ENCODE measurements at regions not wholly inside any gene's neighbourhood (a gene's known extent, or its start where the extent isn't known, plus 50 kb on each side); places are given as distances from the start of the nearest gene placed in this dataset.

- Histone ChIP-seq H3K9me3 (ENCODE audit: control insufficient read depth in 1 of 2, insufficient read depth in 1 of 2, low read length in 2 of 2) (peaks cover 0 to 5% of the 10 kb centered on the region in 2 experiments), H3K27ac (ENCODE audit: low read depth in 1 of 2, low read length in 2 of 2) (no peak overlapping the region), H3K36me3 (ENCODE audit: insufficient read depth, low read length) (no peaks in the 10 kb centered on the region), H3K4me3 (ENCODE audit: low read length) (no peak overlapping the region), H3K4me1 (ENCODE audit: insufficient read depth, low read length) (no peaks in the 10 kb centered on the region), H3K27me3 (ENCODE audit: control insufficient read depth in 1 of 2, insufficient read depth in 2 of 2, low read length in 2 of 2) (no peaks in the 10 kb centered on the region)
- Mint-ChIP-seq H3K36me3 (ENCODE audit: low read depth) (no peaks in the 10 kb centered on the region), H3K4me3 (no peak overlapping the region), H3K4me1 (ENCODE audit: low read depth) (no peaks in the 10 kb centered on the region), H3K27ac (no peak overlapping the region), H3K9me3 (peaks cover 6% of the 10 kb centered on the region), H3K27me3 (no peaks in the 10 kb centered on the region)
- CTCF ChIA-PET = no interaction called here
- POLR2A ChIA-PET = no interaction called here
- intact Hi-C loops (cut with DNase I, micrococcal nuclease) = no loop called here
- TF ChIP-seq CTCF (IDR thresholded peaks at IDR 0.05) = no peak
- ATAC-seq (ENCODE audit: poor library complexity) (no peak), DNase-seq (no peak)
Observed at GRCh38 chr4:131091896-131092295, 1995.9 kb downstream of the C4orf33 start.

GRCh38 chr4:131093303-131093702 is 1997.4 kb downstream of the C4orf33 start:
- H3K4me1 Mint-ChIP-seq (ENCODE audit: low read depth) = no peaks in the 10 kb centered on the region
- ATAC-seq (ENCODE audit: poor library complexity) (no peak), DNase-seq (no peak)
- ChIA-PET CTCF (no interaction called here), POLR2A (no interaction called here)
- Histone ChIP-seq H3K4me3 (ENCODE audit: low read length) (no peak overlapping the region), H3K27me3 (ENCODE audit: control insufficient read depth in 1 of 2, insufficient read depth in 2 of 2, low read length in 2 of 2) (no peaks in the 10 kb centered on the region), H3K9me3 (ENCODE audit: control insufficient read depth in 1 of 2, insufficient read depth in 1 of 2, low read length in 2 of 2) (peaks cover 0 to 5% of the 10 kb centered on the region in 2 experiments), H3K27ac (ENCODE audit: low read depth in 1 of 2, low read length in 2 of 2) (no peak overlapping the region), H3K4me1 (ENCODE audit: insufficient read depth, low read length) (no peaks in the 10 kb centered on the region), H3K36me3 (ENCODE audit: insufficient read depth, low read length) (no peaks in the 10 kb centered on the region)
- no peak overlapping the region for H3K4me3 Mint-ChIP-seq
- peaks cover 6% of the 10 kb centered on the region for H3K9me3 Mint-ChIP-seq
- no peak overlapping the region for H3K27ac Mint-ChIP-seq
- no peak for TF ChIP-seq CTCF (IDR thresholded peaks at IDR 0.05)
- no peaks in the 10 kb centered on the region for H3K36me3 Mint-ChIP-seq (ENCODE audit: low read depth)
- no peaks in the 10 kb centered on the region for H3K27me3 Mint-ChIP-seq
- intact Hi-C loops (cut with DNase I, micrococcal nuclease) = no loop called here

GRCh38 chr4:131098976-131099375 is 2003.0 kb downstream of the C4orf33 start:
- H3K9me3 Mint-ChIP-seq = peaks cover 4% of the 10 kb centered on the region
- no peaks in the 10 kb centered on the region for H3K36me3 Mint-ChIP-seq (ENCODE audit: low read depth)
- ATAC-seq (ENCODE audit: poor library complexity) (no peak), DNase-seq (no peak)
- ChIA-PET POLR2A (no interaction called here), CTCF (no interaction called here)
- H3K27me3 Mint-ChIP-seq = no peaks in the 10 kb centered on the region
- no peak overlapping the region for H3K27ac ChIP-seq (ENCODE audit: low read depth in 1 of 2, low read length in 2 of 2)
- no peaks in the 10 kb centered on the region for H3K27me3 ChIP-seq (ENCODE audit: control insufficient read depth in 1 of 2, insufficient read depth in 2 of 2, low read length in 2 of 2)
- no peak overlapping the region for H3K4me3 ChIP-seq (ENCODE audit: low read length)
- H3K9me3 ChIP-seq (ENCODE audit: control insufficient read depth in 1 of 2, insufficient read depth in 1 of 2, low read length in 2 of 2) = peaks cover 0 to 24% of the 10 kb centered on the region in 2 experiments
- H3K4me3 Mint-ChIP-seq = no peak overlapping the region
- no peaks in the 10 kb centered on the region for H3K4me1 ChIP-seq (ENCODE audit: insufficient read depth, low read length)
- intact Hi-C loops (cut with DNase I, micrococcal nuclease) = no loop called here
- no peaks in the 10 kb centered on the region for H3K36me3 ChIP-seq (ENCODE audit: insufficient read depth, low read length)
- no peaks in the 10 kb centered on the region for H3K4me1 Mint-ChIP-seq (ENCODE audit: low read depth)
- no peak for TF ChIP-seq CTCF (IDR thresholded peaks at IDR 0.05)
- H3K27ac Mint-ChIP-seq = no peak overlapping the region

All from CD4-positive, alpha-beta T cell (primary cell).